AG04450 (cell line): ENCODE measurements at regions not wholly inside any gene's neighbourhood (a gene's known extent, or its start where the extent isn't known, plus 50 kb on each side); places are given as distances from the start of the nearest gene placed in this dataset.
A peak's percentile ranks its signal among the peaks of the same experiment; 100 is the strongest.

Source experiments
- CTCF ChIA-PET: fragments of 300-600, 350-600 bp; formaldehyde crosslinking; extraction: SDS; loops from one replicate; lab custom pipeline; 2022; ENCODE audit warnings: antibody characterized with exemption, inconsistent platforms; lab: Charles Lee
- POLR2A ChIA-PET: fragments of 350-600 bp; formaldehyde crosslinking; extraction: SDS; loops from one replicate; lab custom pipeline; 2021; ENCODE audit warnings: antibody characterized with exemption, inconsistent platforms; lab: Yijun Ruan, JAX
- DNase-seq: peaks from one replicate; pipeline ENCODE4 v3.0.0-alpha.2; 2011; ENCODE audit warnings: low read depth, low spot score
- H3K27ac ChIP-seq: one replicate; pipeline ENCODE4 v1.5.1; 2012; ENCODE audit warnings: low read depth, low read length, control low read depth
- H3K27me3 ChIP-seq: one replicate; pipeline ENCODE4 v1.6.0; 2012; ENCODE audit warnings: low read length; ENCODE audit not compliant: control insufficient read depth, insufficient read depth
- H3K4me3 ChIP-seq: 2 replicates; pipeline ENCODE4 v1.5.1; 2011; ENCODE audit warnings: mild to moderate bottlenecking, low read depth, low read length, control low read depth
- H3K9me3 ChIP-seq: 2 replicates; pipeline ENCODE4 v1.5.1; 2012; ENCODE audit warnings: low read length; ENCODE audit not compliant: control insufficient read depth, insufficient read depth
- CTCF ChIP-seq: IDR thresholded peaks from 2 replicates; pipeline ENCODE4 v1.5.1; 2011; ENCODE audit warnings: low read depth, low read length, control low read depth, inconsistent platforms

GRCh38 chr2:226618875-226619605, 180.6 kb downstream of the IRS1 start:
- no peak for TF ChIP-seq CTCF
- H3K9me3 ChIP-seq = no peaks in the 10 kb centered on the region; the same call in 1 of the 2 replicates
- ChIA-PET POLR2A (interaction anchor here (0.6 kb wide), 1 partner anchor 192 kb away, joined by 3 read pairs; no protein-coding TSS in a partner anchor), CTCF (interaction anchor here (0.6 to 1.0 kb wide), 2 partner anchors 143 to 954 kb away, joined by 3 to 4 read pairs; no protein-coding TSS in a partner anchor)
- no peak for DNase-seq
- no peaks in the 10 kb centered on the region for H3K27me3 ChIP-seq
- no peak overlapping the region for H3K4me3 ChIP-seq
- H3K27ac ChIP-seq = no peak overlapping the region

GRCh38 chr2:226618544-226618874, 181.1 kb downstream of the IRS1 start:
- DNase-seq = no peak
- H3K27me3 ChIP-seq = no peaks in the 10 kb centered on the region
- CTCF ChIA-PET = no interaction called here
- no peak for TF ChIP-seq CTCF
- POLR2A ChIA-PET = interaction anchor here (0.6 kb wide), 1 partner anchor 191 kb away, joined by 3 read pairs; no protein-coding TSS in a partner anchor
- H3K27ac ChIP-seq = no peak overlapping the region
- no peak overlapping the region for H3K4me3 ChIP-seq
- H3K9me3 ChIP-seq = no peaks in the 10 kb centered on the region; the same call in 1 of the 2 replicates

- no peaks in the 10 kb centered on the region for H3K27me3 ChIP-seq
- DNase-seq = no peak
- no peak for TF ChIP-seq CTCF
These were observed 183.7 kb downstream of the IRS1 start for GRCh38 chr2:226615891-226616290.

GRCh38 chr2:226611944-226612318, 187.7 kb downstream of the IRS1 start:
- TF ChIP-seq CTCF = no peak
- H3K27me3 ChIP-seq = no peaks in the 10 kb centered on the region
- CTCF ChIA-PET = no interaction called here
- H3K9me3 ChIP-seq = no peaks in the 10 kb centered on the region
- POLR2A ChIA-PET = interaction anchor here (0.5 kb wide), 1 partner anchor 184 kb away, joined by 3 read pairs; no protein-coding TSS in a partner anchor
- H3K4me3 ChIP-seq = no peak overlapping the region
- DNase-seq = no peak
- peak overlapping the region; percentile 25 for H3K27ac ChIP-seq

More at GRCh38 chr2:226615891-226616290, 183.7 kb downstream of the IRS1 start:
- Histone ChIP-seq H3K4me3 (no peak overlapping the region), H3K27ac (no peak overlapping the region), H3K9me3 (no peaks in the 10 kb centered on the region; the same call in 1 of the 2 replicates)
- CTCF ChIA-PET = no interaction called here
- POLR2A ChIA-PET = no interaction called here

GRCh38 chr2:226611196-226611943, 188.2 kb downstream of the IRS1 start:
- TF ChIP-seq CTCF = no peak
- Histone ChIP-seq H3K9me3 (no peaks in the 10 kb centered on the region), H3K4me3 (no peak overlapping the region), H3K27ac (peak overlapping the region; percentile 3), H3K27me3 (no peaks in the 10 kb centered on the region)
- ChIA-PET CTCF (interaction anchor here (1.4 kb wide), 1 partner anchor 944 kb away, joined by 5 read pairs; no protein-coding TSS in a partner anchor), POLR2A (no interaction called here)
- no peak for DNase-seq
